Upper lobe of right lung (tissue), 1 donor: ENCODE measurements at regions not wholly inside any gene's neighbourhood (a gene's known extent, or its start where the extent isn't known, plus 50 kb on each side); places are given as distances from the start of the nearest gene placed in this dataset.
A peak's percentile ranks its signal among the peaks of the same experiment; 100 is the strongest.

Experiments used
- ATAC-seq: fragments of 200-7000 bp; cut with Tn5 transposase; one replicate; pipeline ENCODE4 v1.9.1; 2020; ENCODE audit warnings: mild to moderate bottlenecking, moderate library complexity
- DNase-seq: peaks from one replicate; pipeline ENCODE4 v3.0.0-alpha.2; 2020
- H3K27ac ChIP-seq: fragments of 200-600 bp; one replicate; pipeline ENCODE4 v1.8.0; 2022
- H3K27me3 ChIP-seq: fragments of 200-600 bp; one replicate; pipeline ENCODE4 v1.8.0; 2022; ENCODE audit warnings: mild to moderate bottlenecking
- H3K36me3 ChIP-seq: fragments of 200-600 bp; one replicate; pipeline ENCODE4 v1.8.0; 2022
- H3K4me1 ChIP-seq: fragments of 200-600 bp; one replicate; pipeline ENCODE4 v1.8.0; 2022
- H3K4me3 ChIP-seq: fragments of 200-600 bp; one replicate; pipeline ENCODE4 v1.8.0; 2022; ENCODE audit warnings: mild to moderate bottlenecking
- H3K9me3 ChIP-seq: fragments of 200-600 bp; one replicate; pipeline ENCODE4 v1.8.0; 2022
- CTCF ChIP-seq: fragments of 200-600 bp; IDR thresholded peaks from one replicate; pipeline ENCODE4 v1.8.0; 2022; ENCODE audit warnings: antibody characterized with exemption
- intact Hi-C: fragments of 100-400 bp; cut with DNase I; formaldehyde crosslinking; loops from one replicate; pipeline ENCODE4 v1.11.0; 2022
- donor health status: DM: no; HTN: yes; CAD: no; lungs with severe emphysema.

GRCh38 chr2:118496870-118497611, 350.4 kb downstream of the EN1 start:
- ATAC-seq (no peak), DNase-seq (no peak)
- Histone ChIP-seq H3K27me3 (no peaks in the 10 kb centered on the region), H3K27ac (no peak overlapping the region), H3K9me3 (no peaks in the 10 kb centered on the region), H3K4me1 (no peaks in the 10 kb centered on the region), H3K4me3 (no peak overlapping the region), H3K36me3 (no peaks in the 10 kb centered on the region)
- intact Hi-C loops: no loop called here
- no peak for TF ChIP-seq CTCF

DNA sequence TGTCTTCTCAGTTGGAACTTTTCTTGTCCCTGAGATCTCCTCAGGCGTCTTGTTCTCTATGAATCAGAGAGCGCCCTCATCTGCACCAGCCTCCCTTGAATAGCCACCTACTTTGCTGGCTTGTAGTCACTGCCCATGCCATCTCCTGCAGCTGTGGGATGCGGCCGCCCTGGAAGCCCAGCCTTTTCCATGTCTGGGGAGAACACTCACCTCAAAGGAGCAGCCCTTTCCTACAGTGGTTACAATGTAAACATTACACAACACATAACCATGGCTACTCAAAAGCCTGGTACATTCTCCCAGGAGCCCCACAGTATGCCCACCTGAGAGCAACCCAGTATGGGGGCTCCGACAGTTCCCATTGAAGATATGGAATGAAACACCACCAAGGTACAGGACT, 351.0 kb downstream of the EN1 start:
- no peak for TF ChIP-seq CTCF
- Histone ChIP-seq H3K36me3 (no peaks in the 10 kb centered on the region), H3K4me3 (no peak overlapping the region), H3K27me3 (no peaks in the 10 kb centered on the region), H3K4me1 (no peaks in the 10 kb centered on the region), H3K9me3 (no peaks in the 10 kb centered on the region), H3K27ac (no peak overlapping the region)
- intact Hi-C loops: no loop called here
- DNase-seq (no peak), ATAC-seq (no peak)

DNA sequence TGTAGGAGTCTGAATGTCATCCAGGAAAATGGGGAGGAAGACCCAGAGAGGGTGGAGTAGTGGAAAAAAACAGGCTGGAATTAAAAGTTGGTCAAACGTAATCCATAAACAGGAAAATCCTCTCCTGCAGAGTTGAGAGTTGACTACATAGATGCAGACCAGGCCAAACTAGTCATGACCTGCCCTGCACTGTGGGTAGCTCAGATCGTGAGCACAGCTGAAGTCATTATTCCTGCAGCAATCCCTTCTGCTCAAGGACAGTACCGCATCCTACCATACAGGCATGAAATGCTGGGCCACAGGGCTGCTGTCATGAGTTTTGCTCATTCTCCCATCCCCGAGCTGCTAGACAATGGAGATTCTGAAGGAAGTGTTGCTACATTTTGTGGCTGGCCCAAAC, 352.2 kb downstream of the EN1 start:
- Histone ChIP-seq H3K4me3 (no peak overlapping the region), H3K27ac (no peak overlapping the region), H3K27me3 (no peaks in the 10 kb centered on the region), H3K4me1 (no peaks in the 10 kb centered on the region), H3K36me3 (no peaks in the 10 kb centered on the region), H3K9me3 (no peaks in the 10 kb centered on the region)
- intact Hi-C loops: no loop called here
- no peak for DNase-seq
- no peak for TF ChIP-seq CTCF
- ATAC-seq: no peak

DNA sequence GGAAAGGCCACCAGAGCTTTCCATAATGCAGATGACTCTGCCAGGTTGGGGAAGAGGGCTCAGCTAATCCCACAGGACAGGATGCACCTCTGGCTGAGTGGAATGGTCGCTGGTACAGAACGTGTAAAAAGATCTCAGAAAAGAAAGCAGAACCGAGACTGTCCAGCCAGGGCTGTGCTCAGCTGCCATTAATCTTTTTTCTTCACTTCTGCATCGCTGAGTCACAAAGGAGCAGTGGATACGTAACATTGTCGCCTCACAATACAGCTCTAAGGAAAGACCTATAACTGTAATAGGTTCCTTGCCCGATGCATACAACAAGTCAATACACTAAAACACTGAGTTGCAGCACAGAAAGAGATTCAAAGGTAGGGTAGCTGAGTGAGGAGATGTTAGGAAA, 354.2 kb downstream of the EN1 start:
- ATAC-seq: no peak
- no peak for TF ChIP-seq CTCF
- H3K9me3 ChIP-seq: no peaks in the 10 kb centered on the region
- no peak overlapping the region for H3K27ac ChIP-seq
- H3K4me1 ChIP-seq: no peaks in the 10 kb centered on the region
- intact Hi-C loops: no loop called here
- no peak for DNase-seq
- no peaks in the 10 kb centered on the region for H3K27me3 ChIP-seq
- H3K36me3 ChIP-seq: no peaks in the 10 kb centered on the region
- no peak overlapping the region for H3K4me3 ChIP-seq

DNA sequence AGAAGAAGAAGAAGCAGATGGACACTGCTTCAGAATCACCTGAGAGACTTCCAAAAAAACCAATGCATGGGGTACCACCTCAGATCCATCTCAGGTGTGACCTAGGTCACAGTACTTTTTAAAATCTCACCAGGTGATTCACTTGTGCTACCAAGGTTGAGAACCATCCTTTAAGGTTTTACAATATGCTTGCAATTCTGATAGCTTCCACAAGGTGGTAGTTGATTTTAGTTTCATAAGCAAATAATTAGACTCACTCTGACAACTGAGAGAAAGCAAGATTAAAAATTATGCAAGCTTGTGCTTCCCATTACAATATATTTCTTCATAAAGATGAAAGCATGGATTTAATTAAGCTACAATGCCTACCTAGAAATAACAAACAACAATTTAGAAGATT, 355.1 kb downstream of the EN1 start:
- no peaks in the 10 kb centered on the region for H3K36me3 ChIP-seq
- peak; percentile 10 for TF ChIP-seq CTCF
- intact Hi-C loops: no loop called here
- no peak for DNase-seq
- no peak overlapping the region for H3K4me3 ChIP-seq
- H3K27ac ChIP-seq: no peak overlapping the region
- no peaks in the 10 kb centered on the region for H3K4me1 ChIP-seq
- H3K27me3 ChIP-seq: no peaks in the 10 kb centered on the region
- no peaks in the 10 kb centered on the region for H3K9me3 ChIP-seq
- ATAC-seq: no peak

DNA sequence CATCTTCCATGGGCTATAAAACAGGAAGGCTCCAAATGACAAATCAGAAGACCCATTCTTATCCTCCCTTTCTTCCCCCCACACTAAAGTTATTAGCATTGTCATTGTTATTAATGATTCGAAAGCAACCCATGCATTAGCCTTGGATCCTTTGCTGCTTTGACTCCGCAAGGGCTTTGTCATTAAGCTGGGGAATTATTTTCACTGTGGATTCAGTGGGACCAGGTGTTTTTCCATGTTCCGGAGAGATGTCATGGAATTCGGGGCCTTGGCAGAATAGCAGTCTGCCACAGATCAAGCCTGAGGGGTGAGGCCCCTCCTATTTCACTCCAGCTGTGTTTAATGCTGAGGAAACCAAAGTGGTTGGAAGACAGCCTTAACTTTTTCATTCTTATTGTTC, 357.1 kb downstream of the EN1 start:
- no peak for DNase-seq
- intact Hi-C loops: no loop called here

More for the DNA sequence above, 357.1 kb downstream of the EN1 start:
- no peaks in the 10 kb centered on the region for H3K9me3 ChIP-seq
- no peaks in the 10 kb centered on the region for H3K36me3 ChIP-seq
- no peak for TF ChIP-seq CTCF
- no peak overlapping the region for H3K27ac ChIP-seq
- ATAC-seq: no peak
- H3K4me1 ChIP-seq: no peaks in the 10 kb centered on the region
- no peaks in the 10 kb centered on the region for H3K27me3 ChIP-seq
- no peak overlapping the region for H3K4me3 ChIP-seq
